Stimulated activated CD4-positive, alpha-beta T cell treated with anti-CD3 and anti-CD28 coated beads, Interleukin-2, amount 100 ng/mL, for 48 hours (primary cell): ENCODE measurements at regions not wholly inside any gene's neighbourhood (a gene's known extent, or its start where the extent isn't known, plus 50 kb on each side); places are given as distances from the start of the nearest gene placed in this dataset.
"Not testable (repeated sequence)": the region's sequence is repeated elsewhere in the genome, so short reads cannot be mapped to it uniquely, and the experiment has no call there.

Experiments used
- DNase-seq, 2 donors: peaks; one replicate each; pipeline ENCODE4 v3.0.0-alpha.2; 2020

- DNase-seq = no peak
These were observed 303.9 kb upstream of the NRP1 start for GRCh38 chr10:33638374-33638773.

DNA sequence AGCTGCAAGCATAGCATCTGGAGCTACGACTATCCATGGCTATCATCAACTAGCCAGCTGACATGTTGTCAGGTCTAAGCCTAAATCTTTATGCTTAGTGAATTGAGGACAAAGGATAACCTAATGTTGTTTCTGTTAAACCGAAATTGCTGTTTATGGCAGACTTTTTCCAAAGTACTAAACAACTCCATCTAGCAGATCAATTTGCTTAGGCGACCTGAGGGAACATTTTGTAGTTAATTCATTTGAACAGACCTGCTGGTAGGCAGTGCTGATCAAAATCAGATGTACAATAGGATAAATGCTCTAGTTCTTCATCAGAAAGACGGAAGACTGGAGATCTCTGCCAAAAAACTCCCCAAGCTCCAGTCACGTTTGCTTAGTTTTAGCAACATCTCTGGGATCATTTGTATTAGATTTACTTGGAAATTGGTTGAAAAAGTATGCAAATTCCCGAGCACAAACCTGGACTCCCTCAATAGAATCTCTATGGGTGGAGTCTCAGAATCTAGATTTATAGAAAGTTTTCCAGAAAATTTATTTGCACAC, 301.6 kb upstream of the NRP1 start:
- DNase-seq = no peak

GRCh38 chr10:33632432-33632831, 298.0 kb upstream of the NRP1 start:
- DNase-seq = no peak

- DNase-seq = no peak
These were observed 297.5 kb upstream of the NRP1 start for GRCh38 chr10:33631991-33632390.

- DNase-seq = no peak
These were observed 296.3 kb upstream of the NRP1 start for GRCh38 chr10:33630761-33631160.

GRCh38 chr10:33627611-33628010, 293.1 kb upstream of the NRP1 start:
- no peak for DNase-seq

- no peak for DNase-seq
These were observed 292.5 kb upstream of the NRP1 start for GRCh38 chr10:33626798-33627466.

GRCh38 chr10:33623669-33624068, 289.2 kb upstream of the NRP1 start:
- no peak for DNase-seq

DNA sequence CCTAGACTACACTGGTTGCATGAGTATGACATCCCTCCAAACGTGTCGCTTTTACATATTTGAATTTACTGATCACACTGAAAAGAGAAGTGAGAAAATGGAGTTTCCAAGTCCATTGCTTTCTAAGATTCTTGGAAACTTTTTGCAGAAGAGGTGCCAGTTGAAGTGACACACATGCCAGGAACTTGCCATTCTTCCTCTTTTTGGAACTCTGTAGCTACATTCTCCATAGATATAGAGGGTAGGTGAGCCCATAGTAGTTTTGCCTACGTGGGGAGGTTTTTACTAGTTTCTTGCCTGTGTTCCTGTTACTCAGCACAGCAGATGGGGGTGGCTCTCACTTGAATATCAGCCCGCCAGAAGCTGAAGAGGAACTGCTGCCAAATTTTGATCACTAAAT, 286.6 kb upstream of the NRP1 start:
- DNase-seq = no peak

- no peak for DNase-seq
These were observed 283.7 kb upstream of the NRP1 start for GRCh38 chr10:33618196-33618595.

GRCh38 chr10:33617381-33618080, 283.1 kb upstream of the NRP1 start:
- no peak for DNase-seq

DNA sequence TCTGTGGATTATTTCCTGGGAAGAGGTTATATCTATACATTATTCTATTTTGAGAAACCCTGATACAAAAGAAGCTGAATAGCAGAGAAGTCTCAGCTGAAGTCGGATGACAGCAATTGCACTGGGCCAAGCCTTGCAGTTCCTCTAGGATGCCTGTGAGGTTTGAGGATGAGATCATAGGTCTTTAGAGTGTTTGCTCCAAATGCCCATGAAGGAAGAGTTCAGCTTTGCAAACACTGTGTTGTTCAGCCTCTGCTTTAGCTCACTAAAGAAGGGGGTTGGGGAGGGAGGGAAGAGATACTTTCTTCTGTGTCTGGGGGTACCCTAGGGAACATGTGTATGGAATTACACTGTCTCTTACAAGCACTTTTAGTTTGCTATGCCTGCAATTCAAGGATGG, 282.5 kb upstream of the NRP1 start:
- no peak for DNase-seq

DNA sequence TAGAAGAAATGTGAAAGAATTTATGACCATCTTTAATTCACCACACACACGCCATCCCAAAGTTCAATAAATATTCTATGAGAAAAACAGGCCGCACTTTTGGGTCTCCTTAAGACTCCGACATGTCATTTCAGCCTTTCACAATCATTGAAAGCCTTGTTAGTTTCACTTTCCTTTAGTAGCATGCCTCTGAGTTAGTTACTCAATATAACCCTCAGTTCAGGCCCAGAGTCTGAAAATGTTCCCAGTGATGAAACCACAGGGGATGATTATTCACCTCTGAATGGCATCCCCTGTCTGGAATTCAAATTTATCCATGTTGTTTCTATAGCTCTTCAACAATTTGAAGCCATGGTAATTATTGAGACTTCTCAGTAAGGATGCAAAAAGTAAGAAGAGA, 278.1 kb upstream of the NRP1 start:
- no peak for DNase-seq

- no peak for DNase-seq
These were observed 277.6 kb upstream of the NRP1 start for GRCh38 chr10:33612116-33612515.

DNA sequence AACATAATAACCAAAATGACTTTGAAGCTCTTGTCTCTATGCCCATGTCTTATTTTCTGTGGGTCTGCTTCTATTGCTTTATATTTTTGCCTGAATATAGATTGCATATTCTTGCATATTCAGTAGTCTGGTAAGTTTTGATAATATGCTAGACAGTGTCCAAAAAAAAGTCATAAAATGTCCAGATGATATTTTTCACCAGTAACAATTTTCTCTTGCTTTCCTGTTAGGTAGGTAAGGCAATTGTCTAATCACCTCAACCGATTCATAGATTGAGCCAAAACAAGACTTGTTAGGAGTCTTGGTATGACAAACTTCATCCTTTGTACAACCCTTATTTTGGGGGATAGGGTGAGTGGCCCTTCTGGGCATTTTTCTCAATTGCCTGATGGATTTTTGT, 277.0 kb upstream of the NRP1 start:
- DNase-seq = no peak

GRCh38 chr10:33609546-33609945, 275.1 kb upstream of the NRP1 start:
- DNase-seq = no peak

DNA sequence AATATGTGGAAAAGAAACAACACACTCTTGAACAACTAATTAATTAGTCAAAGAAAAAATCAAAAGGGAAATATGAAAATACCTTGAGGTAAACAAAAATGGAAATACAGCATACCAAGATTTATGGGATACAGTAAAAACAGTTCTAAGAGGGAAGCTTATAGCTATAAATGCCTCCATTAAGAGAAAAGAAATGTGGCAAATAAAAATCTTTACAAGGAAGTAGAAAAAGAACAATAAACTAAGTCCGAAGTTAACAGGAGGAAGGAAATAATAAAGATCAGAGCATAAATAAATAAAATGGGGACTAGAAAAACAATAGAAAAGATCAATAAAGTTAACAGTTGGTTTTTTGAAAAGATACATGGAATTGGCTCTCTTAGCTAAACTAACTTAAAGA, 267.8 kb upstream of the NRP1 start:
- DNase-seq = no peak

DNA sequence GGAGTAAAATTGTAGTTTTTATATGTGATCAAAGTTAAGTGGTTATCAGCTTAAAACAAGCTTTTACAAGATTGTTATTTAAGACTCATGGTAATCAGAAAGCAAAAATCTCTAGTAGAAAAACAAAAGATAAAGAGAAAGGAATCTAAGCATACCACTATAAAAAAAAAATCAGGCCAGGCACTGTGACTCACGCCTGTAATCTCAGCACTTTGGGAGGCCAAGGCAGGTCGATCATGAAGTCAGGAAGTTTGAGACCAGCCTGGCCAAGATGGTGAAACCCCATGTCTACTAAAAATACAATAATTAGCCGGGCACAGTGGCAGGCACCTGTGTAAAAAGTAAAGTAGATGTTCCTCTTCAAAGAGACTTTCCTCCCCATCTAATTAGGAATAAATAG, 265.9 kb upstream of the NRP1 start:
- no peak for DNase-seq

- no peak for DNase-seq
These were observed 262.0 kb upstream of the NRP1 start for GRCh38 chr10:33596422-33596821.

- DNase-seq = no peak
These were observed 260.0 kb upstream of the NRP1 start for GRCh38 chr10:33594475-33594874.

GRCh38 chr10:33588974-33589600, 254.6 kb upstream of the NRP1 start:
- no peak for DNase-seq

DNA sequence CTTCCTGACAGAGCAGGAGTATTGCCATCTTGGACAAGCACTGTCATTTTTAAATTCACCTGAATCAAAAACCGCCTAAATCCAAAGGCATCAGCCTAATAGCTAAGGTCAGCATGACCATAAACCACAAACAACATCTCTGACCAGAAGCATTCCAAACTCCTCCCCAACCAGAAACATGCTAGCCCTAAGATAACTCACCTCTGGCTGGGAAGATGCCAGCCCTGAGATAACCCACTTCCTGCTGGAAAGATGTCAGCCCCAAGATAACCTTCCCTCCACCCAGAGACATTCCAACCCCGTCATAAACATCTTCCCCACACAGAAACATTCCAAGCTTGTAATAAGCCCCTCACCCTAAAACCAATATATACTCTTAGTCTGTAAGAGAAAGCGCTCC, 250.1 kb upstream of the NRP1 start:
- not testable (repeated sequence) for DNase-seq

DNA sequence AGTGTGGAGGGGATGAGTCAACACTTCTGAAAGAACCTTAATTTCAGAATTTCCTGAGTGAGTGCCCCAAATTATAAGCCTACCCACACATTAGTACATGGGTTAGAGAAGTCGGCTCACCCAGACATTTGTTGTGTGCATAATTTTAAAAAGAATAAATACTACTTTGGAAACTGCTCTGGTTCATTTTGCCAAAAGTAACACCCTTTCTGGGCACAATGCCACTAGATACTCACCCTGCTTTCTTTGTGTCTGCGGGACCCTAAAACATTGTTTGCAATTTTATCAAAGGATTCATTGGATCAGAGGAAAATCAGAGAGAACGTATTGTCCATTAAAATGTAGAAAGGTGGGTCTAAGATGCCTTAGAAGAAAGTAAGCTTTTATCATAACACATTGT, 245.5 kb upstream of the NRP1 start:
- DNase-seq = no peak

- DNase-seq = no peak
These were observed 239.1 kb upstream of the NRP1 start for GRCh38 chr10:33573606-33574005.
